ENCODE measurements at regions not wholly inside any gene's neighbourhood (a gene's known extent, or its start where the extent isn't known, plus 50 kb on each side); places are given as distances from the start of the nearest gene placed in this dataset.

DNA sequence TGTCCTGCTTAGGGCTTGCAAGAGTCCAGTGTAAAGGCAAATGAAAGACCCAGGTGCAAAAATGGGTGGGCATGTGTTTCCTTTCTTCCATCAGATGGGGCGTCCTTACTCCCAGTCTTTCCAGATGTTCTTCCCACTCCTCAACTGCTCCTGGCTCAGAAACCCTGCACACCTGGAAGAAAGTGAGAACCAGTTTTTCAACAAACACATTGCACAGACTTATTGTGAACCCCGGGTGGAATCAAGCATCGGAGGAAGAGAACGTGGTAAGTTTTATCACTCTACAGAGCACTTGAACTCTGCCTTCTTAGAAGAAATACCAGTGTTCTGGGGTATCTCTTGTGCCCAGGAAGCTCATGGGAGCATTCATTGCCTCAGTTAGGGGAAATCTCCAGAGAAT, 93.3 kb downstream of the TMX1 start (continued):
- TF ChIP-seq POLR2AphosphoS5 (IDR thresholded peaks at IDR 0.05; ENCODE audit: low read depth, low read length) (no peak), CBX3 (IDR thresholded peaks at IDR 0.05; ENCODE audit: low read depth) (no peak)

DNA sequence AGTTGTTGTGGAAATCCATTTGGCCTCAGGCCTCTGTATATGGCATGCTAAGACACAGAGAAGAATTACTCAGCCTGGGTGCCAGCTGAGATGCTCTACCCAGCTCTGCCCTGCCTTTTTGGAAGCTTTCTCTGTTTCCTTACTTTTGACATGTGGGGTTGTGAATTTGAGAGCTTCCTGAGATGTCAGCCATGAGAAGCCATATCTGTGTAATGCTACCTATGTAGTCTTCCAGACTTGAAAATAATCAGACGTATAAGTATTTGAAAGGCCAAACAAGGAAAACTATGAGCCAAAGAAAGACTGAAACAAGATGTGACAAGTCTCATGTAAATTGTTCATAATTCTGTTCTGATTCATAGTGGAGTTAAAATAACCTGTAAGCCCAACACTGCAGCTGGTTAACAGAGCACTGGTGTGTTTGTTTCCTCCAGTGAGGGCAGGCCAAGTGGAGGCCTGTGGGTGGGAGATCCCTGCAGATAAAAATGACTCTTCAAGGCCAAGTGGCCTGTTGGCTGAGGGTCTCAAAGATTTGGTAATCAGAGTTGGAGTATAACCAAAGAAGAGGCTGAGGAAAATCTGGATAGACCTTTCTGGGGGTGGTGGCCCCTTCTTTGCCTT, 94.0 kb downstream of the TMX1 start:
- Histone ChIP-seq H3K9me3 (ENCODE audit: control insufficient read depth in 1 of 2, insufficient read depth in 1 of 2, low read depth in 1 of 2, low read length in 2 of 2) (no peaks in the 10 kb centered on the region), H3K27me3 (ENCODE audit: insufficient read depth, low read length) (no peaks in the 10 kb centered on the region), H3K4me2 (ENCODE audit: low read length) (no peak overlapping the region), H3K9me2 (ENCODE audit: insufficient read depth) (no peaks in the 10 kb centered on the region), H3K4me1 (ENCODE audit: control insufficient read depth in 1 of 2, insufficient read depth in 2 of 2, low read length in 2 of 2) (no peaks in the 10 kb centered on the region; a peak in 1 of 4 replicates), H3K79me2 (ENCODE audit: insufficient read depth, low read length) (no peaks in the 10 kb centered on the region), H2AFZ (ENCODE audit: low read depth, low read length, poor library complexity, severe bottlenecking) (no peak overlapping the region), H3K4me3 (replicated peaks in 1 of 2; ENCODE audit: low read depth in 1 of 2, low read length in 2 of 2) (no peak overlapping the region), H3K36me3 (ENCODE audit: control insufficient read depth in 1 of 2, insufficient read depth in 2 of 2, low read length in 2 of 2) (no peaks in the 10 kb centered on the region), H3K27ac (ENCODE audit: low read depth, low read length) (no peak overlapping the region), H4K20me1 (ENCODE audit: insufficient read depth) (no peaks in the 10 kb centered on the region), H3K9ac (ENCODE audit: low read length) (no peak overlapping the region)
- DNase-seq (ENCODE audit: low read depth, low spot score): no peak
- POLR2A ChIA-PET: no interaction called here
- TF ChIP-seq CBX3 (IDR thresholded peaks at IDR 0.05; ENCODE audit: low read depth) (no peak), EZH2 (IDR thresholded peaks at IDR 0.05) (no peak)
- intact Hi-C loops (cut with micrococcal nuclease): no loop called here
- RAD21 ChIA-PET (ENCODE audit: low non-redundant PET in 1 of 2, low total read pairs in 2 of 2, uncharacterized antibody in 2 of 2, unreplicated experiment in 2 of 2): no interaction called here
- CTCF ChIA-PET: no interaction called here
- ATAC-seq: no peak
- BruUV-seq (replicated peaks): no TSS peak

DNA sequence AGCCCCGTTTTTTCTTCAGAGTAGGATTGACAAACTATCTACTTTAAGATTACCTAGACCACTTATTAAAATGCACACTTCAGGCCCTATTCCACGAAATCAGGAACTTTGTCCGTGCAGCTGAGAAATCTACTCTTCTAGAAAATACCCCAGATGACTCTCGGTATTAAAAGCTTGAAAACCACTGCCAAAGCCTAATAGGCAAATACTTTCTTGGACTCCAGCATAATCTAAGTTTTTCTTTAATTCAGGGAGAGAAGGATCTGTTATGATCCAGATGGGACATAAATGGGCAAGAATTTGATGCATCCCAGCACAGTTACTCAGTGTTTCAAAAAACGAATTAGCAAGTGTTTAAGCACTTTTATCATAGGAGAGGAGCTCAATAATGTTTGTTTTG, 94.5 kb downstream of the TMX1 start:
- DNase-seq (ENCODE audit: low read depth, low spot score): no peak
- TF ChIP-seq EGR1 (IDR thresholded peaks at IDR 0.05; ENCODE audit: low read depth) (no peak), CEBPB (IDR thresholded peaks at IDR 0.05; ENCODE audit: low read depth) (no peak), SRF (IDR thresholded peaks at IDR 0.05; ENCODE audit: low read depth) (no peak), SIN3A (IDR thresholded peaks at IDR 0.05; ENCODE audit: low read depth) (no peak), ZFX (IDR thresholded peaks at IDR 0.05) (no peak), FOSL1 (IDR thresholded peaks at IDR 0.05; ENCODE audit: low read depth) (no peak), POLR2A (IDR thresholded peaks at IDR 0.05; ENCODE audit: borderline replicate concordance, extremely low read depth, insufficient read depth, insufficient read length) (no peak), YY1 (IDR thresholded peaks at IDR 0.05; ENCODE audit: extremely low read depth, insufficient replicate concordance, low read depth, low read length) (no peak)
- TF ChIP-seq, protein P1, sequence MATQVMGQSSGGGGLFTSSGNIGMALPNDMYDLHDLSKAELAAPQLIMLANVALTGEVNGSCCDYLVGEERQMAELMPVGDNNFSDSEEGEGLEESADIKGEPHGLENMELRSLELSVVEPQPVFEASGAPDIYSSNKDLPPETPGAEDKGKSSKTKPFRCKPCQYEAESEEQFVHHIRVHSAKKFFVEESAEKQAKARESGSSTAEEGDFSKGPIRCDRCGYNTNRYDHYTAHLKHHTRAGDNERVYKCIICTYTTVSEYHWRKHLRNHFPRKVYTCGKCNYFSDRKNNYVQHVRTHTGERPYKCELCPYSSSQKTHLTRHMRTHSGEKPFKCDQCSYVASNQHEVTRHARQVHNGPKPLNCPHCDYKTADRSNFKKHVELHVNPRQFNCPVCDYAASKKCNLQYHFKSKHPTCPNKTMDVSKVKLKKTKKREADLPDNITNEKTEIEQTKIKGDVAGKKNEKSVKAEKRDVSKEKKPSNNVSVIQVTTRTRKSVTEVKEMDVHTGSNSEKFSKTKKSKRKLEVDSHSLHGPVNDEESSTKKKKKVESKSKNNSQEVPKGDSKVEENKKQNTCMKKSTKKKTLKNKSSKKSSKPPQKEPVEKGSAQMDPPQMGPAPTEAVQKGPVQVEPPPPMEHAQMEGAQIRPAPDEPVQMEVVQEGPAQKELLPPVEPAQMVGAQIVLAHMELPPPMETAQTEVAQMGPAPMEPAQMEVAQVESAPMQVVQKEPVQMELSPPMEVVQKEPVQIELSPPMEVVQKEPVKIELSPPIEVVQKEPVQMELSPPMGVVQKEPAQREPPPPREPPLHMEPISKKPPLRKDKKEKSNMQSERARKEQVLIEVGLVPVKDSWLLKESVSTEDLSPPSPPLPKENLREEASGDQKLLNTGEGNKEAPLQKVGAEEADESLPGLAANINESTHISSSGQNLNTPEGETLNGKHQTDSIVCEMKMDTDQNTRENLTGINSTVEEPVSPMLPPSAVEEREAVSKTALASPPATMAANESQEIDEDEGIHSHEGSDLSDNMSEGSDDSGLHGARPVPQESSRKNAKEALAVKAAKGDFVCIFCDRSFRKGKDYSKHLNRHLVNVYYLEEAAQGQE (IDR thresholded peaks at IDR 0.05; ENCODE audit: low read depth): no peak
- no peaks in the 10 kb centered on the region for H3K27me3 ChIP-seq (ENCODE audit: insufficient read depth, low read length)
- POLR2A ChIA-PET: no interaction called here
- no peak overlapping the region for H3K4me3 ChIP-seq (replicated peaks in 1 of 2; ENCODE audit: low read depth in 1 of 2, low read length in 2 of 2)
- no peak for ATAC-seq
- H3K36me3 ChIP-seq (ENCODE audit: control insufficient read depth in 1 of 2, insufficient read depth in 2 of 2, low read length in 2 of 2): no peaks in the 10 kb centered on the region
- H4K20me1 ChIP-seq (ENCODE audit: insufficient read depth): no peaks in the 10 kb centered on the region
- no peaks in the 10 kb centered on the region for H3K9me3 ChIP-seq (ENCODE audit: control insufficient read depth in 1 of 2, insufficient read depth in 1 of 2, low read depth in 1 of 2, low read length in 2 of 2)
- RAD21 ChIA-PET (ENCODE audit: low non-redundant PET in 1 of 2, low total read pairs in 2 of 2, uncharacterized antibody in 2 of 2, unreplicated experiment in 2 of 2): no interaction called here
- no peaks in the 10 kb centered on the region for H3K9me2 ChIP-seq (ENCODE audit: insufficient read depth)
- no peak overlapping the region for H3K27ac ChIP-seq (ENCODE audit: low read depth, low read length)
- no peak overlapping the region for H3K4me2 ChIP-seq (ENCODE audit: low read length)
- intact Hi-C loops (cut with micrococcal nuclease): no loop called here
- H3K4me1 ChIP-seq (ENCODE audit: control insufficient read depth in 1 of 2, insufficient read depth in 2 of 2, low read length in 2 of 2): no peaks in the 10 kb centered on the region; a peak in 1 of 4 replicates
- no peak overlapping the region for H2AFZ ChIP-seq (ENCODE audit: low read depth, low read length, poor library complexity, severe bottlenecking)
- H3K9ac ChIP-seq (ENCODE audit: low read length): no peak overlapping the region
- H3K79me2 ChIP-seq (ENCODE audit: insufficient read depth, low read length): no peaks in the 10 kb centered on the region
- CTCF ChIA-PET: no interaction called here
- no TSS peak for BruUV-seq (replicated peaks)
